PFSK-1 (cell line): ENCODE measurements at regions not wholly inside any gene's neighbourhood (a gene's known extent, or its start where the extent isn't known, plus 50 kb on each side); places are given as distances from the start of the nearest gene placed in this dataset.

Source experiments
- FOXP2 ChIP-seq: optimal IDR thresholded peaks from 2 replicates; pipeline ENCODE3; 2011; ENCODE audit warnings: borderline replicate concordance, control low read depth, inconsistent platforms; ENCODE audit not compliant: insufficient read depth; ENCODE audit errors: extremely low read length, extremely low read depth
- POLR2AphosphoS5 ChIP-seq: IDR thresholded peaks from 2 replicates; pipeline ENCODE4 v1.6.1; 2012; ENCODE audit warnings: low read depth, mild to moderate bottlenecking, control low read depth, low read length, moderate library complexity
- REST ChIP-seq, 2 experiments: IDR thresholded peaks; 2 replicates each; pipeline versions ENCODE4 v1.6.1 to v1.8.0; 2011 to 2012; ENCODE audit warnings: low read depth in 2 of 2, low read length in 2 of 2, control low read depth in 1 of 2, inconsistent platforms in 1 of 2, mild to moderate bottlenecking in 1 of 2, moderate library complexity in 1 of 2; ENCODE audit not compliant: insufficient read depth in 1 of 2
- SIN3A ChIP-seq: IDR thresholded peaks from 2 replicates; pipeline ENCODE4 v1.6.1; 2012; ENCODE audit warnings: mild to moderate bottlenecking, low read length, moderate library complexity, borderline replicate concordance; ENCODE audit not compliant: insufficient read depth
- TAF1 ChIP-seq: IDR thresholded peaks from 2 replicates; pipeline ENCODE4 v1.6.1; 2012; ENCODE audit warnings: low read length, control low read depth, borderline replicate concordance; ENCODE audit not compliant: insufficient read depth

DNA sequence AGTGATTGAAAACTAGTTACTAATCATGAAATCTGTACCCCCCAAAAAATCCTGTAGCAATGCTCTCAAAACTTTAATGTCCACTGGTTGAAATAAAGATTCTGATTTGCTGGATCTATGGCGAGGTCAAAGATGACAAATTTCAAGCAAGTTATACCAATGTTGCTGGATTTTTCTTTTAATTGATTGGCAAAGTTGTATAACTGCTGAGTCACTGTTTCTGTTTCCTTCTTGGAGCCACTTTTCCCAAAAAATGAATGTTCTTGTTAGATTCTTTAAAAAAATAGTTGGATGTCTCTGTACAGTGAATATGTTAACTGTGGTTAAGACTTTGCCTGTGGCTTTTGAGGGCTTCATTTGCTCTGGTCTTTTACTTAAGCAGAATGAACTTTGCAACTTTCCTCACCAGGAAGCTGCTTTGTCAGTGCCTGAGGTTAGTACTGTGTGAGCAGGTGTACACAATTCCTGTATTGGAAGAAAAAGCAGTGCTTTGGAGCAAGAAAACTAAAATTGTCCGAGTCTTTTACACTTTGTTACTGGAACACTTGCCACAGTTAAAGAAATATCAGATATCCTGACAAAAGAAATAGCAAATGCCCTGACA is 1211.9 kb downstream of the MRPL39 start:
- TF ChIP-seq POLR2AphosphoS5 (no peak), REST (IDR thresholded peaks at IDR 0.05; ENCODE audit: insufficient read depth in 1 of 2, low read depth in 2 of 2, low read length in 2 of 2) (no peak), FOXP2 (no peak), TAF1 (no peak), SIN3A (no peak)

DNA sequence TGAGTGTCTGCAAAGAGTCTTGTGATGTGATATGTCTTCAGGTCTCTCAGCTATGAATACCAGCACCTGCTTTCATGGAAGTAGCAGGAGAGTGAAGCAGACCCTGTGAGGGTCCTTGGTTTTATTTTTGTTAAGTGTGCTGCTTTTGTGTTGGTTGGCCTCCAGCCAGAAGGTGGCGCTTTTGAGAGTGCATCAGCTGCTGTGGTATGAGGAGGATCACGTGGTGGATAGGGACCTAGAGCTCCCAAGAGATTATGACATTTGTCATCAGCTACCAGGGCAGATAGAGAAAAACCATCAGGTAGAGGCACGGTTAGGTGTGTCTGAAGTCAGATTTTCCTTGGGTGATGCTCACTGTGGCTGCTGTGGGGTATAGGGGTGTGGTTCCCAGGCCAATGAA is 1232.1 kb downstream of the MRPL39 start:
- TF ChIP-seq SIN3A: no peak
- no peak for TF ChIP-seq POLR2AphosphoS5
- TF ChIP-seq FOXP2: no peak
- TF ChIP-seq REST (IDR thresholded peaks at IDR 0.05; ENCODE audit: insufficient read depth in 1 of 2, low read depth in 2 of 2, low read length in 2 of 2): no peak
- TF ChIP-seq TAF1: no peak

DNA sequence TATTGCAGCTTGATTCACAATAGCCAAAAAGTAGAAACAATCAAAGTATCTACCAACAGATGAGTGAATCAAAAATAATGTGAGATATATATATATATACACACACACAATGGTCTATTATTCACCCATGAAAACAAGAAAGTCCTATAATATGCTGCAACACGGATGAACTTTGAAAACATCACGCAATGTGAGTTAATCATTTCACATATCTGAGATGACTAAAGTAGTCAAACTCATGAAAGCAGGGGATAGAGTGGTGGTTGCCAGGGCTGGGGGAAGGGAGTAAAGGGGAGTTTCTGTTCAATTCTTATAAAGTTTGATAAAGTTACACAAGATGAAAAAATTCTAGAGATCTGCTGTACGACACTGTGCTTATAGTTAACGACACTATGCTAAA is 1234.8 kb downstream of the MRPL39 start:
- no peak for TF ChIP-seq FOXP2

- TF ChIP-seq TAF1: no peak
- no peak for TF ChIP-seq FOXP2
- no peak for TF ChIP-seq REST (IDR thresholded peaks at IDR 0.05; ENCODE audit: insufficient read depth in 1 of 2, low read depth in 2 of 2, low read length in 2 of 2)
- no peak for TF ChIP-seq SIN3A
- no peak for TF ChIP-seq POLR2AphosphoS5
Measured at GRCh38 chr21:24369746-24370145, 1237.5 kb downstream of the MRPL39 start.

GRCh38 chr21:24369278-24369677 is 1238.0 kb downstream of the MRPL39 start:
- no peak for TF ChIP-seq POLR2AphosphoS5
- TF ChIP-seq FOXP2: no peak

DNA sequence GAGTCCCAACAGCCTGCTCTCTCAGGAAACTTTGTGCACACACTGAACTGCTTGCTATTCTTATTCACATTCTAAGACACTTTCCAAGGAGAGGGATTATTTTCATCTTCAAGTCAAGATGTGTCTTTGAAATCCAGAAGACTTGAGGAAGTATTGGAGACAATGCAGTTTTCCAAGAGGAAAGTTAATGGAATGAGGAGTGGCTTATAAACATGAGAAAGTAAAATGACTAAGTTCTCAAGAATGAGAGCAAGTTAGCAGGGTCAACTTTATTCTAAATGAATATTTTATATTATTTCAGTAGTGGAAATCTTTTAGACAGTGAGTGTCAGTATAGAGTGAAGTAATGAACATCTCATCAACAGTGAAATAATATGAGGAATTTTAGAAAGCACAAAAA is 1239.3 kb downstream of the MRPL39 start:
- TF ChIP-seq REST (IDR thresholded peaks at IDR 0.05; ENCODE audit: insufficient read depth in 1 of 2, low read depth in 2 of 2, low read length in 2 of 2) (no peak), SIN3A (no peak)
